Left lung (tissue), 4 donors: ENCODE measurements at regions not wholly inside any gene's neighbourhood (a gene's known extent, or its start where the extent isn't known, plus 50 kb on each side); places are given as distances from the start of the nearest gene placed in this dataset.

Experiments used
- ATAC-seq: fragments of 200-7000 bp; cut with Tn5 transposase; one replicate; pipeline ENCODE4 v1.9.1; 2020; ENCODE audit warnings: moderate library complexity
- DNase-seq, 4 donors: peaks; one replicate each; pipeline ENCODE4 v3.0.0-alpha.2; 2013 to 2020
- H3K27ac ChIP-seq, 2 donors: fragments of 200-600 bp; sonication (generic) in 1 of 2; one replicate each; pipeline versions ENCODE4 v1.5.0 to v1.8.0; 2020 to 2021
- H3K27me3 ChIP-seq, 2 donors: fragments of 200-600 bp; sonication (generic) in 1 of 2; one replicate each; pipeline versions ENCODE4 v1.5.0 to v1.8.0; 2020 to 2021
- H3K36me3 ChIP-seq, 2 donors: fragments of 200-600 bp; sonication (generic) in 1 of 2; one replicate each; pipeline versions ENCODE4 v1.5.0 to v1.8.0; 2020 to 2021
- H3K4me1 ChIP-seq, 2 donors: fragments of 200-600 bp; one replicate each; pipeline ENCODE4 v1.8.0; 2021
- H3K4me3 ChIP-seq, 2 donors: fragments of 200-600 bp; sonication (generic) in 1 of 2; one replicate each; pipeline versions ENCODE4 v1.5.0 to v1.8.0; 2020 to 2021; ENCODE audit warnings: mild to moderate bottlenecking in 1 of 2
- H3K9me3 ChIP-seq, 2 donors: fragments of 200-600 bp; sonication (generic) in 1 of 2; one replicate each; pipeline versions ENCODE4 v1.5.0 to v1.8.0; 2020 to 2021
- CTCF ChIP-seq, 2 donors: fragments of 200-600 bp; sonication (generic) in 1 of 2; IDR thresholded peaks; one replicate each; pipeline versions ENCODE4 v1.5.0 to v1.8.0; 2021; ENCODE audit warnings: antibody characterized with exemption in 2 of 2
- intact Hi-C, 2 donors: fragments of 100-400 bp; cut with DNase I; formaldehyde crosslinking; loops; one replicate each; pipeline versions ENCODE4 v1.11.2 to v1.14.2; 2022
- donor health status: DM: no; HTN: yes; CAD: no.
- donor health status: DM: no; HTN: no; CAD: no.

- Histone ChIP-seq H3K4me1 (peaks cover 0 to 3% of the 10 kb centered on the region in 2 donors), H3K27me3 (no peaks in the 10 kb centered on the region), H3K27ac (no peak overlapping the region), H3K36me3 (no peaks in the 10 kb centered on the region), H3K4me3 (no peak overlapping the region), H3K9me3 (no peaks in the 10 kb centered on the region)
- no peak for TF ChIP-seq CTCF (IDR thresholded peaks at IDR 0.05)
- ATAC-seq: no peak
- no peak for DNase-seq
- intact Hi-C loops: no loop called here
Measured at GRCh38 chr3:106010829-106011228, 142.0 kb upstream of the CBLB start.

GRCh38 chr3:106013971-106014370 is 145.2 kb upstream of the CBLB start:
- TF ChIP-seq CTCF (IDR thresholded peaks at IDR 0.05): no peak
- Histone ChIP-seq H3K27me3 (no peaks in the 10 kb centered on the region), H3K36me3 (no peaks in the 10 kb centered on the region), H3K4me3 (no peak overlapping the region), H3K4me1 (peaks cover 0 to 3% of the 10 kb centered on the region in 2 donors), H3K9me3 (peaks cover 0 to 8% of the 10 kb centered on the region in 2 donors), H3K27ac (peak overlapping the region in 1 of 2 donors; percentile 65)
- ATAC-seq (peak; percentile 66), DNase-seq (no peak)
- intact Hi-C loops: no loop called here

GRCh38 chr3:106014518-106014917 is 145.7 kb upstream of the CBLB start:
- peak overlapping the region in 1 of 2 donors; percentile 65 for H3K27ac ChIP-seq
- H3K4me3 ChIP-seq: no peak overlapping the region
- no peaks in the 10 kb centered on the region for H3K36me3 ChIP-seq
- TF ChIP-seq CTCF (IDR thresholded peaks at IDR 0.05): no peak
- DNase-seq (no peak), ATAC-seq (no peak)
- peaks cover 0 to 8% of the 10 kb centered on the region in 2 donors for H3K9me3 ChIP-seq
- H3K27me3 ChIP-seq: no peaks in the 10 kb centered on the region
- intact Hi-C loops: no loop called here
- H3K4me1 ChIP-seq: peaks cover 0 to 3% of the 10 kb centered on the region in 2 donors

- Histone ChIP-seq H3K27ac (no peak overlapping the region), H3K9me3 (peaks cover 0 to 8% of the 10 kb centered on the region in 2 donors), H3K36me3 (no peaks in the 10 kb centered on the region), H3K27me3 (no peaks in the 10 kb centered on the region), H3K4me1 (peaks cover 0 to 3% of the 10 kb centered on the region in 2 donors), H3K4me3 (no peak overlapping the region)
- ATAC-seq (no peak), DNase-seq (no peak)
- intact Hi-C loops: no loop called here
- TF ChIP-seq CTCF (IDR thresholded peaks at IDR 0.05): no peak
Measured at GRCh38 chr3:106014971-106015370, 146.2 kb upstream of the CBLB start.

GRCh38 chr3:106018102-106018501 is 149.3 kb upstream of the CBLB start:
- DNase-seq (no peak), ATAC-seq (no peak)
- peaks cover 0 to 8% of the 10 kb centered on the region in 2 donors for H3K9me3 ChIP-seq
- no peak for TF ChIP-seq CTCF (IDR thresholded peaks at IDR 0.05)
- H3K36me3 ChIP-seq: no peaks in the 10 kb centered on the region
- no peaks in the 10 kb centered on the region for H3K27me3 ChIP-seq
- H3K4me1 ChIP-seq: peaks cover 0 to 3% of the 10 kb centered on the region in 2 donors
- H3K27ac ChIP-seq: no peak overlapping the region
- intact Hi-C loops: no loop called here
- H3K4me3 ChIP-seq: no peak overlapping the region
